ENCODE measurements at regions not wholly inside any gene's neighbourhood (a gene's known extent, or its start where the extent isn't known, plus 50 kb on each side); places are given as distances from the start of the nearest gene placed in this dataset.
"Not testable (repeated sequence)": the region's sequence is repeated elsewhere in the genome, so short reads cannot be mapped to it uniquely, and the experiment has no call there.

GRCh38 chr6:69489970-69490369 is 306.8 kb downstream of the LMBRD1 start:
- DNase-seq (ENCODE audit: low read depth) = no peak

- DNase-seq (ENCODE audit: low read depth) = no peak
These were observed 309.1 kb downstream of the LMBRD1 start for GRCh38 chr6:69487688-69488087.

DNA sequence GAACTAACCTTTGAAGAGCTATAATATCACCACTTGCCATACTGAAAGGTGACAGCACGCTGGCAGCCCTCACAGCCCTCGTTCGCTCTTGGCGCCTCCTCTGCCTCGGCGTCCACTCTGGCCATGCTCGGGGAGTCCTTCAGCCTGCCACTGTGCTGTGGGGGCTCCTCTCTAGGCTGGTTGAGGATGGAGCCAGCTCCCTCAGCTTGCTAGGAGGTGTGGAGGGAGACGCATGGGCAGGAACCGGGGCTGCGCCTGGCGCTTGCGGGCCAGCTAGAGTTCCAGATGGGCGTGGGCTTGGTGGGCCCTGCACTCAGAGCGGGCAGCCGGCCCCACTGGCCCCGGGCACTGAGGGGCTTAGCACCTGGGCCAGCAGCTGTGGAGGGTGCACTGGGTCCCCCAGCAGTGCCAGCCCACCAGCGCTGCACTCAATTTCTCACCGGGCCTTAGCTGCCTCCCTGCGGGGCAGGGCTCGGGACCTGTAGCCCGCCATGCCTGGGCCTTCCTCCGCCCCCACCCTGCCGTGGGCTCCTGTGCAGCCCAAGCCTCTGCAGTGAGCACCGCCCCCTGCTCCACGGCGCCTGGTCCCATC is 329.7 kb downstream of the LMBRD1 start:
- DNase-seq (ENCODE audit: low read depth) = no peak

DNA sequence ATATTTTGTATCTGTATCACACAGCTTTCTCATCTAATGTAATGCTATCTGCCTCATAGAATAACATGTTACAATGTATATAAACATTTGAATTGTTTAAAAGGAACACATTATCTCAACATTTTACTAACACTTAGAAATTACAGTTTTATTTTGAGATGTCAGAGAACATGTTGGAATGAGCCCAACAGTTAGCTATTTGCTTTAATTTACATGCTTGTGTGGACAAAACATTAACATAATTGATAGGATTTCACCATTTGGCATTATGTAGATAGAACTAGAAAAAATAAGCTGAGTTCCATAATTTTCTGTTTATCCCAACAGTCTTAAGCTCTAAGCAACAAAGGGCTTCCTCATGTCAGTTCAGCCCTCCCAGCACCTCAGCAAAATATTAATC is 330.9 kb downstream of the LMBRD1 start:
- DNase-seq (ENCODE audit: low read depth) = no peak

- no peak for DNase-seq (ENCODE audit: low read depth)
These were observed 340.7 kb downstream of the LMBRD1 start for GRCh38 chr6:69456086-69456485.

DNA sequence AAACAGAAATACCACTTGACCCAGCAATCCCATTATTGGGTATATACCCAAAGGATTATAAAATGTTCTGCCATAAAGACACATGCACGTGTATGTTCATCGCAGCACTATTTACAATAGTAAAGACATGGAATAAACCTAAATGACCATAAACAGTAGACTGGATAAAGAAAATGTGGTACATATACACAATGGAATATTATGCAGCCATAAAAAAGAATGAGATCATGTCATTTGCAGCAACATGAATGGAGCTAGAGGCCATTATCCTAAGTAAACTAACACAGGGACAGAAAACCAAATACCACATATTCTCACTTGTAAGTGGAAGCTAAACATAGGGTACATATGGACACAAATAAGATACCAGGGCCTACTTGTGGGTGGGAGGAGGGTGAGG is 342.2 kb downstream of the LMBRD1 start:
- DNase-seq (ENCODE audit: low read depth) = not testable (repeated sequence)

- DNase-seq (ENCODE audit: low read depth) = not testable (repeated sequence)
These were observed 346.3 kb downstream of the LMBRD1 start for GRCh38 chr6:69450493-69450892.

DNA sequence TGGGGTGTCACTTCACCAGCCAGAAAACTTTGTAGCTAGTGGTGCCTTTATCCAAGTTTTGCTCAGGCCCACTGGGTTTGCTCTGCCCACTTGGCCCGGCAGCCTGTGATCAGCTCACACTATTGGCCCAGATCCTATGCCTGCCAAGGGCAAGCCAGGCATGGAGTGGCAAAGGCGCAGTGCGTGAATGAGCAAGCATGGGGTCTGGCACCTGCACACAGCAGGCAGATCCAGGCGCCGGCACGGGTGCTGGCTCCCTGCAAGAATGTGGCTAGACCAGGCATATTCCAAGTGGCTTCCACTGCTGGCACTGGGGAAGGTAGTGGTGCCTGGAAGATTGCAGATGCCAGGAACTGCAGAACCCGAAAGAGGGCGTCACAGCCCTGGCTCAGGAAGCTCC is 346.9 kb downstream of the LMBRD1 start:
- DNase-seq (ENCODE audit: low read depth) = no peak

Data from HT1080 (cell line).